ENCODE measurements at regions not wholly inside any gene's neighbourhood (a gene's known extent, or its start where the extent isn't known, plus 50 kb on each side); places are given as distances from the start of the nearest gene placed in this dataset.

- Histone ChIP-seq H3K27ac (ENCODE audit: insufficient read depth, low read length, poor library complexity, severe bottlenecking) (no peak overlapping the region), H3K4me1 (ENCODE audit: control insufficient read depth, insufficient read depth, low read length, poor library complexity, severe bottlenecking) (no peaks in the 10 kb centered on the region), H3K9me3 (ENCODE audit: control insufficient read depth in 2 of 2, low read length in 2 of 2) (no peaks in the 10 kb centered on the region), H3K36me3 (ENCODE audit: control insufficient read depth, insufficient read depth, low read length) (no peaks in the 10 kb centered on the region), H3K4me3 (ENCODE audit: low read depth, low read length) (no peak overlapping the region), H3K27me3 (ENCODE audit: control insufficient read depth, insufficient read depth, low read length) (no peaks in the 10 kb centered on the region)
- no peaks in the 10 kb centered on the region for H3K36me3 Mint-ChIP-seq
- no peak for DNase-seq
- no peaks in the 10 kb centered on the region for H3K4me1 Mint-ChIP-seq
- no peak overlapping the region for H3K4me3 Mint-ChIP-seq
- no peak overlapping the region for H3K27ac Mint-ChIP-seq
- no peak for ATAC-seq (ENCODE audit: low read depth in 2 of 2)
- H3K27me3 Mint-ChIP-seq: no peaks in the 10 kb centered on the region
- peaks cover 0 to 8% (median 2%) of the 10 kb centered on the region in 7 donors for H3K9me3 Mint-ChIP-seq
Observed at GRCh38 chr3:25938566-25939325, 148.9 kb downstream of the OXSM start.

DNA sequence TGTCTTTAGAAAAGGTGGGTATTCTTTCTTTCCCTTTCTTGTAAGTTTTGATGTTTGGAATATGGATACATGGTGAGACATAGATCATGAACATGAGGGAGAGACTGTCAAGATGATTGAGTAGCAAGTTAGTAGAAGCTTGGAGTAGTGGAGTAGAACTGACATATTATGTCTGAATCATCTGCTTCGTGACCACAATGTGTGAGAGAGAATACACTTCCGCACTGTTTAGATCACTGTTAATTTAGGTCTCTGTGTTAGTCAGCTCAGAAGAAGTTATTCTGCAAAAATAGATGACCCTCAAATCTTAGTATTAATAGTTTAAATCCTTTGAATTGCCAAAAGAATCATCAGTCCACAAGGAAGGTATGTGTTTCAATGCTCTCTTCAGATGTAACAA lies 151.0 kb downstream of the OXSM start:
- Histone ChIP-seq H3K9me3 (ENCODE audit: control insufficient read depth in 2 of 2, low read length in 2 of 2) (no peaks in the 10 kb centered on the region), H3K4me3 (ENCODE audit: low read depth, low read length) (no peak overlapping the region), H3K36me3 (ENCODE audit: control insufficient read depth, insufficient read depth, low read length) (no peaks in the 10 kb centered on the region), H3K27ac (ENCODE audit: insufficient read depth, low read length, poor library complexity, severe bottlenecking) (no peak overlapping the region), H3K4me1 (ENCODE audit: control insufficient read depth, insufficient read depth, low read length, poor library complexity, severe bottlenecking) (no peaks in the 10 kb centered on the region), H3K27me3 (ENCODE audit: control insufficient read depth, insufficient read depth, low read length) (no peaks in the 10 kb centered on the region)
- Mint-ChIP-seq H3K4me1 (no peaks in the 10 kb centered on the region), H3K27ac (no peak overlapping the region), H3K27me3 (no peaks in the 10 kb centered on the region), H3K9me3 (peaks cover 0 to 2% (median 0%) of the 10 kb centered on the region in 7 donors), H3K36me3 (no peaks in the 10 kb centered on the region), H3K4me3 (no peak overlapping the region)
- no peak for ATAC-seq (ENCODE audit: low read depth in 2 of 2)
- DNase-seq: no peak

DNA sequence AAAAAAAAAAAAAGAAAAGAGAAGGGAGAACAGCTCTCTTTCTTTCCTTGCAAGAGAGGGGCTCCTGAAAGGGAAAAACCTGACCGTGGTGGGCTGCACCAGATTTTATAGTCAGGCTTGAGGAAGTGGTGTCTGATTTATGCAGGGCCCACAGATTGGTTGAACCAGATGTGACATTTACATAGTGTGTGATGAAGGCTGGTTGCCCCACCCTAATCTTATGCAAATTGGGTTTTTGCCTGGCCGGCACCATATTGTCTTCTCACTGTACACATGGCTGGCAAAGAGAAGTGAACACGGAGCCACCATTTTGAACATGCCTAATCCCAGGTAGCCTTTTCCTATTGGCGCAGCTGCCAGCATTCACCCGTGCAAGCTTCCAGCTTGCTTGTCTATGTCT lies 154.4 kb downstream of the OXSM start:
- no peak for DNase-seq
- Histone ChIP-seq H3K4me3 (ENCODE audit: low read depth, low read length) (no peak overlapping the region), H3K36me3 (ENCODE audit: control insufficient read depth, insufficient read depth, low read length) (no peaks in the 10 kb centered on the region), H3K4me1 (ENCODE audit: control insufficient read depth, insufficient read depth, low read length, poor library complexity, severe bottlenecking) (no peaks in the 10 kb centered on the region), H3K27ac (ENCODE audit: insufficient read depth, low read length, poor library complexity, severe bottlenecking) (no peak overlapping the region), H3K9me3 (ENCODE audit: control insufficient read depth in 2 of 2, low read length in 2 of 2) (no peaks in the 10 kb centered on the region), H3K27me3 (ENCODE audit: control insufficient read depth, insufficient read depth, low read length) (no peaks in the 10 kb centered on the region)
- Mint-ChIP-seq H3K36me3 (no peaks in the 10 kb centered on the region), H3K9me3 (peaks cover 0 to 2% (median 0%) of the 10 kb centered on the region in 7 donors), H3K27ac (no peak overlapping the region), H3K27me3 (no peaks in the 10 kb centered on the region), H3K4me1 (no peaks in the 10 kb centered on the region), H3K4me3 (no peak overlapping the region)
- ATAC-seq (ENCODE audit: low read depth in 2 of 2): no peak

- ATAC-seq (ENCODE audit: low read depth in 2 of 2) (no peak), DNase-seq (no peak)
- H3K9me3 ChIP-seq (ENCODE audit: control insufficient read depth in 2 of 2, low read length in 2 of 2): no peaks in the 10 kb centered on the region
- Mint-ChIP-seq H3K27ac (no peak overlapping the region), H3K4me1 (no peaks in the 10 kb centered on the region), H3K4me3 (no peak overlapping the region), H3K36me3 (no peaks in the 10 kb centered on the region), H3K27me3 (no peaks in the 10 kb centered on the region), H3K9me3 (peaks cover 0 to 2% (median 0%) of the 10 kb centered on the region in 7 donors)
- H3K36me3 ChIP-seq (ENCODE audit: control insufficient read depth, insufficient read depth, low read length): no peaks in the 10 kb centered on the region
- H3K27ac ChIP-seq (ENCODE audit: insufficient read depth, low read length, poor library complexity, severe bottlenecking): no peak overlapping the region
- no peaks in the 10 kb centered on the region for H3K27me3 ChIP-seq (ENCODE audit: control insufficient read depth, insufficient read depth, low read length)
- no peak overlapping the region for H3K4me3 ChIP-seq (ENCODE audit: low read depth, low read length)
- H3K4me1 ChIP-seq (ENCODE audit: control insufficient read depth, insufficient read depth, low read length, poor library complexity, severe bottlenecking): no peaks in the 10 kb centered on the region
Observed at GRCh38 chr3:25945366-25945765, 155.5 kb downstream of the OXSM start.

DNA sequence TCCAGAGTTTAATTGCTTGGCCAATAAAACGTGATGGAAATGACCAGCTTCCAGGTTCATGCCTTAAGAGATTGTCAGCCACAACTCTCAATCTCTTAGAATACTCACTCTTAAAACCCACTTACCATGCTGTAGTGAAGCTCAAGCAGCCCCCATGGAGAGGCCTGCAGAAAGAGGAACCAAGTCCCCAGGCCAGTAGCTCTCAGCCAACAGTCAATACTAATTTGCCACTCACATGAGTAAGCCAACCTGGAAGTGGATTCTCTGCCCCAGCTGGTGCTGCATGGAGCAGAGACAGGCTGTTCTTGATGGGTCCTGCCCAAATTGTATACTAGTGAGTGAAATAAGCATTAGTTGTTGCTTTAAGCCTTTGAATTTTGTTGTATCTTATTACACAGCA lies 155.9 kb downstream of the OXSM start:
- Histone ChIP-seq H3K27ac (ENCODE audit: insufficient read depth, low read length, poor library complexity, severe bottlenecking) (no peak overlapping the region), H3K4me3 (ENCODE audit: low read depth, low read length) (no peak overlapping the region), H3K4me1 (ENCODE audit: control insufficient read depth, insufficient read depth, low read length, poor library complexity, severe bottlenecking) (no peaks in the 10 kb centered on the region), H3K9me3 (ENCODE audit: control insufficient read depth in 2 of 2, low read length in 2 of 2) (no peaks in the 10 kb centered on the region), H3K27me3 (ENCODE audit: control insufficient read depth, insufficient read depth, low read length) (no peaks in the 10 kb centered on the region), H3K36me3 (ENCODE audit: control insufficient read depth, insufficient read depth, low read length) (no peaks in the 10 kb centered on the region)
- ATAC-seq (ENCODE audit: low read depth in 2 of 2) (no peak), DNase-seq (no peak)
- no peaks in the 10 kb centered on the region for H3K36me3 Mint-ChIP-seq
- H3K4me1 Mint-ChIP-seq: no peaks in the 10 kb centered on the region
- no peak overlapping the region for H3K4me3 Mint-ChIP-seq
- H3K27me3 Mint-ChIP-seq: no peaks in the 10 kb centered on the region
- H3K27ac Mint-ChIP-seq: no peak overlapping the region
- H3K9me3 Mint-ChIP-seq: peaks cover 0 to 2% (median 0%) of the 10 kb centered on the region in 7 donors

DNA sequence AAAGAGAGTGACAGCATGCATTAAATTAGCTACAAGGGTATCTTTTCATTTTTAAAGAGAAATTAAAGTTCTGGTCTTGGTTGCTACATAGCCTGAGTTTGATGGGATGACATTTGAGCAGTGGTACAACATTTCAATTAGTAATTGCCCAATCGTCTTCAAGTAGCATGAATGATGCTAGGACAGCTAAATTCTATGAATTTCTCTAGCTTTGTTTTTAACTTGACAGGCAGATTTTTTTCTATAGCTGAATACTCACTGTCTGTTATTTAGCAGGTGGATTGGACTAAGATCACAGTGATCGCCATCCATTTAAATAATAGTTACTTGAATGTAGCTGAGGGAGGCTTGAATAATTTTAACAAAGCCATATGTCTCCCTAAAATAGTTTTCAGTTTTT lies 162.2 kb downstream of the OXSM start:
- H3K27me3 ChIP-seq (ENCODE audit: control insufficient read depth, insufficient read depth, low read length): no peaks in the 10 kb centered on the region
- DNase-seq: no peak
- ATAC-seq (ENCODE audit: low read depth in 2 of 2): no peak
- Mint-ChIP-seq H3K36me3 (no peaks in the 10 kb centered on the region), H3K27me3 (no peaks in the 10 kb centered on the region), H3K4me1 (no peaks in the 10 kb centered on the region), H3K4me3 (no peak overlapping the region), H3K9me3 (peaks cover 0 to 1% (median 0%) of the 10 kb centered on the region in 7 donors), H3K27ac (no peak overlapping the region)
- H3K9me3 ChIP-seq (ENCODE audit: control insufficient read depth in 2 of 2, low read length in 2 of 2): no peaks in the 10 kb centered on the region
- no peak overlapping the region for H3K27ac ChIP-seq (ENCODE audit: insufficient read depth, low read length, poor library complexity, severe bottlenecking)
- H3K4me1 ChIP-seq (ENCODE audit: control insufficient read depth, insufficient read depth, low read length, poor library complexity, severe bottlenecking): no peaks in the 10 kb centered on the region
- H3K36me3 ChIP-seq (ENCODE audit: control insufficient read depth, insufficient read depth, low read length): no peaks in the 10 kb centered on the region
- no peak overlapping the region for H3K4me3 ChIP-seq (ENCODE audit: low read depth, low read length)

GRCh38 chr3:25957026-25957425 lies 167.1 kb downstream of the OXSM start:
- Mint-ChIP-seq H3K27ac (no peak overlapping the region), H3K9me3 (no peaks in the 10 kb centered on the region)

GRCh38 chr3:25960776-25961175 lies 170.9 kb downstream of the OXSM start:
- no peak overlapping the region for H3K4me3 Mint-ChIP-seq
- no peak for DNase-seq
- Histone ChIP-seq H3K27ac (ENCODE audit: insufficient read depth, low read length, poor library complexity, severe bottlenecking) (no peak overlapping the region), H3K4me1 (ENCODE audit: control insufficient read depth, insufficient read depth, low read length, poor library complexity, severe bottlenecking) (no peaks in the 10 kb centered on the region), H3K4me3 (ENCODE audit: low read depth, low read length) (no peak overlapping the region), H3K9me3 (ENCODE audit: control insufficient read depth in 2 of 2, low read length in 2 of 2) (no peaks in the 10 kb centered on the region), H3K36me3 (ENCODE audit: control insufficient read depth, insufficient read depth, low read length) (no peaks in the 10 kb centered on the region), H3K27me3 (ENCODE audit: control insufficient read depth, insufficient read depth, low read length) (no peaks in the 10 kb centered on the region)
- no peaks in the 10 kb centered on the region for H3K27me3 Mint-ChIP-seq
- no peaks in the 10 kb centered on the region for H3K9me3 Mint-ChIP-seq
- no peak overlapping the region for H3K27ac Mint-ChIP-seq
- ATAC-seq (ENCODE audit: low read depth in 2 of 2): no peak
- no peaks in the 10 kb centered on the region for H3K4me1 Mint-ChIP-seq
- H3K36me3 Mint-ChIP-seq: no peaks in the 10 kb centered on the region

More at GRCh38 chr3:25957026-25957425, 167.1 kb downstream of the OXSM start:
- no peak overlapping the region for H3K27ac ChIP-seq (ENCODE audit: insufficient read depth, low read length, poor library complexity, severe bottlenecking)
- no peaks in the 10 kb centered on the region for H3K4me1 ChIP-seq (ENCODE audit: control insufficient read depth, insufficient read depth, low read length, poor library complexity, severe bottlenecking)
- ATAC-seq (ENCODE audit: low read depth in 2 of 2): no peak
- H3K27me3 Mint-ChIP-seq: no peaks in the 10 kb centered on the region
- no peak overlapping the region for H3K4me3 Mint-ChIP-seq
- no peaks in the 10 kb centered on the region for H3K36me3 Mint-ChIP-seq
- H3K27me3 ChIP-seq (ENCODE audit: control insufficient read depth, insufficient read depth, low read length): no peaks in the 10 kb centered on the region
- no peak for DNase-seq
- H3K36me3 ChIP-seq (ENCODE audit: control insufficient read depth, insufficient read depth, low read length): no peaks in the 10 kb centered on the region
- H3K4me1 Mint-ChIP-seq: no peaks in the 10 kb centered on the region
- no peak overlapping the region for H3K4me3 ChIP-seq (ENCODE audit: low read depth, low read length)
- H3K9me3 ChIP-seq (ENCODE audit: control insufficient read depth in 2 of 2, low read length in 2 of 2): no peaks in the 10 kb centered on the region

All from CD4-positive, CD25-positive, alpha-beta regulatory T cell (primary cell).